WTC11 (cell line): ENCODE measurements at regions not wholly inside any gene's neighbourhood (a gene's known extent, or its start where the extent isn't known, plus 50 kb on each side); places are given as distances from the start of the nearest gene placed in this dataset.

Source experiments
- ATAC-seq: fragments of 200-7000 bp; cut with Tn5 transposase; 2 replicates; pipeline ENCODE4 v1.10.0; 2021; ENCODE audit warnings: mild to moderate bottlenecking, moderate library complexity
- CTCF ChIA-PET: fragments of 300-600 bp; sonication (Branson Sonifier 250); formaldehyde crosslinking; loops from one replicate; lab custom pipeline; 2021; ENCODE audit warnings: antibody characterized with exemption; lab: Charles Lee
- POLR2A ChIA-PET: fragments of 350-600 bp; sonication (Branson Sonifier 250); formaldehyde crosslinking; loops from one replicate; lab custom pipeline; 2021; ENCODE audit warnings: antibody characterized with exemption; lab: Charles Lee
- DNase-seq: peaks from one replicate; pipeline ENCODE4 v3.0.0; 2021; ENCODE audit warnings: low spot score
- H3K27ac Mint-ChIP-seq: 2 replicates; pipeline ENCODE4 v1.8.0; 2021; ENCODE audit warnings: mixed read lengths
- H3K27me3 Mint-ChIP-seq: 2 replicates; pipeline ENCODE4 v1.8.0; 2021; ENCODE audit warnings: low read depth, mild to moderate bottlenecking, moderate library complexity, mixed read lengths
- H3K36me3 Mint-ChIP-seq: 2 replicates; pipeline ENCODE4 v1.8.0; 2021; ENCODE audit warnings: mixed read lengths
- H3K4me1 Mint-ChIP-seq: 2 replicates; pipeline ENCODE4 v1.8.0; 2022; ENCODE audit warnings: mixed read lengths
- H3K4me3 Mint-ChIP-seq: 2 replicates; pipeline ENCODE4 v1.8.0; 2021; ENCODE audit warnings: mild to moderate bottlenecking, moderate library complexity, mixed read lengths
- H3K9me3 Mint-ChIP-seq: 2 replicates; pipeline ENCODE4 v1.8.0; 2021; ENCODE audit warnings: mixed read lengths
- ATF6 ChIP-seq: sonication (generic); formaldehyde crosslinking; IDR thresholded peaks from 2 replicates; pipeline ENCODE4 v1.8.1; 2023; ENCODE audit warnings: mild to moderate bottlenecking, missing genetic modification reagents
- CREB1 ChIP-seq: sonication (generic); formaldehyde crosslinking; IDR thresholded peaks from 2 replicates; pipeline ENCODE4 v1.8.0; 2023; ENCODE audit warnings: mild to moderate bottlenecking, missing genetic modification reagents
- E2F1 ChIP-seq: sonication (generic); formaldehyde crosslinking; IDR thresholded peaks from 2 replicates; pipeline ENCODE4 v1.8.0; 2022; ENCODE audit warnings: mild to moderate bottlenecking, missing genetic modification reagents
- ERG ChIP-seq: fragments of 250-450 bp; sonication (Bioruptor Pico); IDR thresholded peaks from 2 replicates; pipeline ENCODE4 v1.8.0; 2021; ENCODE audit warnings: mild to moderate bottlenecking
- FOXJ3 ChIP-seq: sonication (generic); formaldehyde crosslinking; IDR thresholded peaks from 2 replicates; pipeline ENCODE4 v1.9.0; 2021; ENCODE audit warnings: missing genetic modification reagents, mild to moderate bottlenecking, borderline replicate concordance
- FOXP1 ChIP-seq: sonication (generic); formaldehyde crosslinking; IDR thresholded peaks from 2 replicates; pipeline ENCODE4 v1.8.0; 2022; ENCODE audit warnings: missing genetic modification reagents, mild to moderate bottlenecking, moderate library complexity, borderline replicate concordance
- FOXP4 ChIP-seq: sonication (generic); formaldehyde crosslinking; IDR thresholded peaks from 2 replicates; pipeline ENCODE4 v1.8.0; 2022; ENCODE audit warnings: mild to moderate bottlenecking, missing genetic modification reagents
- GTF2I ChIP-seq: fragments of 250-450 bp; sonication (Bioruptor Pico); conservative IDR thresholded peaks from 2 replicates; pipeline ENCODE4 v1.4.0; 2021; ENCODE audit warnings: mild to moderate bottlenecking
- HMGXB4 ChIP-seq: sonication (generic); formaldehyde crosslinking; IDR thresholded peaks from 2 replicates; pipeline ENCODE4 v1.8.1; 2023; ENCODE audit warnings: mild to moderate bottlenecking, moderate library complexity, missing genetic modification reagents
- NR1H2 ChIP-seq: sonication (generic); formaldehyde crosslinking; IDR thresholded peaks from 2 replicates; pipeline ENCODE4 v1.9.0; 2021; ENCODE audit warnings: mild to moderate bottlenecking, moderate library complexity, missing genetic modification reagents
- OVOL2 ChIP-seq: fragments of 250-450 bp; sonication (Bioruptor Pico); IDR thresholded peaks from 2 replicates; pipeline ENCODE4 v1.9.0; 2021; ENCODE audit warnings: mild to moderate bottlenecking, borderline replicate concordance
- PREB ChIP-seq: sonication (generic); formaldehyde crosslinking; IDR thresholded peaks from 2 replicates; pipeline ENCODE4 v1.8.1; 2022; ENCODE audit warnings: mild to moderate bottlenecking, missing genetic modification reagents, moderate library complexity, borderline replicate concordance
- TEAD4 ChIP-seq: sonication (generic); formaldehyde crosslinking; IDR thresholded peaks from 2 replicates; pipeline ENCODE4 v1.8.0; 2022; ENCODE audit warnings: mild to moderate bottlenecking, missing genetic modification reagents
- TP53 ChIP-seq: sonication (generic); formaldehyde crosslinking; IDR thresholded peaks from 2 replicates; pipeline ENCODE4 v1.8.1; 2023; ENCODE audit warnings: mild to moderate bottlenecking, missing genetic modification reagents
- ZBTB43 ChIP-seq: sonication (generic); formaldehyde crosslinking; IDR thresholded peaks from 2 replicates; pipeline ENCODE4 v1.8.1; 2023; ENCODE audit warnings: mild to moderate bottlenecking, missing genetic modification reagents
- ZNF121 ChIP-seq: sonication (generic); formaldehyde crosslinking; IDR thresholded peaks from 2 replicates; pipeline ENCODE4 v1.8.0; 2023; ENCODE audit warnings: missing genetic modification reagents
- ZNF263 ChIP-seq: sonication (generic); formaldehyde crosslinking; IDR thresholded peaks from 2 replicates; pipeline ENCODE4 v1.8.1; 2022; ENCODE audit warnings: low read depth, mild to moderate bottlenecking, moderate library complexity, missing genetic modification reagents
- ZNF317 ChIP-seq: sonication (generic); formaldehyde crosslinking; IDR thresholded peaks from 2 replicates; pipeline ENCODE4 v1.8.1; 2023; ENCODE audit warnings: low read depth, mild to moderate bottlenecking, moderate library complexity, missing genetic modification reagents, borderline replicate concordance
- ZNF416 ChIP-seq: fragments of 250-450 bp; sonication (Bioruptor Pico); IDR thresholded peaks from 2 replicates; pipeline ENCODE4 v1.9.0; 2021; ENCODE audit warnings: mild to moderate bottlenecking, inconsistent platforms
- ZNF423 ChIP-seq: fragments of 250-450 bp; sonication (Bioruptor Pico); IDR thresholded peaks from 2 replicates; pipeline ENCODE4 v2.1.2; 2022; ENCODE audit warnings: mild to moderate bottlenecking, moderate library complexity

GRCh38 chr20:58094698-58095097 lies 133.8 kb downstream of the ANKRD60 start:
- Mint-ChIP-seq H3K4me1 (no peaks in the 10 kb centered on the region), H3K27ac (no peak overlapping the region), H3K4me3 (no peak overlapping the region), H3K9me3 (peaks cover 3% of the 10 kb centered on the region; the same call in 1 of the 2 replicates), H3K27me3 (peaks cover 4% of the 10 kb centered on the region; the same call in 1 of the 2 replicates), H3K36me3 (no peaks in the 10 kb centered on the region)
- ChIA-PET POLR2A (no interaction called here), CTCF (no interaction called here)
- DNase-seq (no peak), ATAC-seq (no peak)
- no peak for TF ChIP-seq TP53 (CRISPR knock-in tag)
- TF ChIP-seq GTF2I (CRISPR knock-in tag) = no peak
- TF ChIP-seq E2F1 (CRISPR knock-in tag) = no peak
- TF ChIP-seq FOXP1 (CRISPR knock-in tag) = no peak
- no peak for TF ChIP-seq ZNF121 (CRISPR knock-in tag)

GRCh38 chr20:58094160-58094559 lies 134.3 kb downstream of the ANKRD60 start:
- no peaks in the 10 kb centered on the region for H3K4me1 Mint-ChIP-seq
- H3K4me3 Mint-ChIP-seq = no peak overlapping the region
- DNase-seq (no peak), ATAC-seq (no peak)
- ChIA-PET CTCF (no interaction called here), POLR2A (no interaction called here)
- TF ChIP-seq ZBTB43 (no peak), FOXJ3 (CRISPR knock-in tag) (no peak), ZNF317 (CRISPR knock-in tag) (no peak), NR1H2 (no peak), TEAD4 (no peak), ZNF263 (no peak)
- peaks cover 4% of the 10 kb centered on the region; the same call in 1 of the 2 replicates for H3K27me3 Mint-ChIP-seq
- H3K36me3 Mint-ChIP-seq = no peaks in the 10 kb centered on the region
- H3K9me3 Mint-ChIP-seq = peaks cover 3% of the 10 kb centered on the region; the same call in 1 of the 2 replicates
- no peak overlapping the region for H3K27ac Mint-ChIP-seq

GRCh38 chr20:58092871-58093270 lies 135.6 kb downstream of the ANKRD60 start:
- Mint-ChIP-seq H3K36me3 (no peaks in the 10 kb centered on the region), H3K9me3 (peaks cover 3% of the 10 kb centered on the region; the same call in 1 of the 2 replicates), H3K27me3 (peaks cover 4% of the 10 kb centered on the region; the same call in 1 of the 2 replicates), H3K27ac (no peak overlapping the region), H3K4me1 (no peaks in the 10 kb centered on the region), H3K4me3 (no peak overlapping the region)
- ChIA-PET POLR2A (no interaction called here), CTCF (interaction anchor here (0.6 to 2.0 kb wide), 3 partner anchors 86 to 470 kb away, joined by 3 to 9 read pairs (median 5); no protein-coding TSS in a partner anchor)
- no peak for ATAC-seq
- no peak for DNase-seq
- TF ChIP-seq FOXP4 (CRISPR knock-in tag) (no peak), PREB (CRISPR knock-in tag) (no peak), HMGXB4 (CRISPR knock-in tag) (no peak), NR1H2 (no peak), TP53 (CRISPR knock-in tag) (no peak), ERG (CRISPR knock-in tag) (no peak), ZNF416 (CRISPR knock-in tag) (no peak), OVOL2 (no peak), ZNF423 (CRISPR knock-in tag) (no peak), ZNF121 (CRISPR knock-in tag) (no peak), FOXJ3 (CRISPR knock-in tag) (no peak), CREB1 (CRISPR knock-in tag) (no peak), ATF6 (CRISPR knock-in tag) (no peak)
